HG03175 (cell line): ENCODE measurements at regions not wholly inside any gene's neighbourhood (a gene's known extent, or its start where the extent isn't known, plus 50 kb on each side); places are given as distances from the start of the nearest gene placed in this dataset.

Experiments
- ATAC-seq: cut with Tn5 transposase; IDR thresholded peaks from one replicate; pipeline ENCODE4 v1.9.1; 2021; ENCODE audit warnings: mild to moderate bottlenecking, moderate library complexity; ENCODE audit not compliant: unreplicated experiment

DNA sequence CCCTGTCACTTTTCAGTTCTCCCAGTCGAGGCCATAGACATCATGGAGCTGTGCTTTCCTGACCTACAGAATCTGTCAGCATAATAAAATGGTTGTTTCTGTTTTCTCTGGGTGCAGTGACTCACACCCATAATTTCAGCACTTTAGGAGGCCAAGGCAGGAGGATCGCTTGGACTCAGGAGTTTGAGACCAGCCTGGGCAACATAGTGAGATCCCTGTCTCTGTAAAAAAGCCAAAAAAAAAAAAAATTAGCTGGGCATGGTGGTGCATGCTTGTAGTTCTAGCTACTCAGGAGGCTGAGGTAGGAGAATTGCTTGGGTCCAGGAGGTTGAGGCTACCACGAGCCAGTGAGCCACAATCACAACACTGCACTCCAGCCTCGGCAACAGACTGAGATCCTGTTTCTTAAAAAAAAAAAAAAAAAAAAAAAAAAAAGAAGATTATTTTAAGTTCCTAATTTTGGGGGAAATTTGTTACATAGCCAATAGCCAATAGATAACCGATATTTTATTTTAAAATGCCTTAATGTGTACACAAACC lies 196.2 kb downstream of the ADSS2 start:
- ATAC-seq: no peak

DNA sequence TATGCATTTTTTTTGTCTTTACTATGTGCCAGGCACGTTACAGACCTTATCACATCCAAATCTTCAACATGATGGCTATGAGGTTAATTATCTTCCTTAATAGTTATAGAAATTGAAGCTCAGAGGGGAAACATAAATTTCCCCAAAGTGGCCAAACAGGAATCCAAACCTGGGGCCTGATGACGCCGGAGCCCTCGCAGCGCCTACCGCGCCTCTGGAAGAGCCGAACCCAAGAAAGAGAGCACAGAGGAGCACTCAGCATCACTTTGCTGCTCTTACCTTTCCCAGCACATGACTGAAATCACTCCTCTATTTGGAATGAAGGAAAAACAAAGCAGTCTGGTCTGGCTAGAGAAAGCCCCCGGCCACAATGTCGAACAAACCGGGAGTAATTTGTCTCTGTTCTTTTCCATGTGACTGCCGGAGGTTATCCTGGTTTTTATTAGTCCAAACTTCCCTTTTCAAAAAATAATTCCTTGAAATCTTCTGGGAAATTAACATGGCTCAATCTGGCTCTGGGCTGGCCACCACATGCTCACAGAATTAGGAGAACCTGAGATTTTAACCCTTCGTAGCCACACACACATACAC lies 195.5 kb downstream of the ADSS2 start:
- no peak for ATAC-seq

DNA sequence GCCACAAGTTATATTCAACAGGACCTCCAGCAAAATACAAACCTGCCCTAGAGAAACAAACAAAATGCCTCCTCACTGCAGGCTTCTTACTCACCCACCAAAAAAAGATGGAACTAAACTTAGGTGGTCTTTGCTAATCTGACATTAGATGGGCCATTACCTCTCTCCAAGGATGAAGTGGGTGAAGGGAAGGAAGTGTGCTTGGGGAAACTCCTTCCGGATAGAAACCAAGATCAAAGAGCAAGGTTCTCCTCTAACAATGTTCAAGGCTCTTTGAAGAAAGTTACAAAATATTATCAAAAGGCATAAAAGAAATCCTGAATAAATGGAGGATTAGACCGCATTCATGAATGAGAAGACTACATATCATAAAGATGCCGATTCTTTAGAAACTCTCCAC lies 187.5 kb downstream of the ADSS2 start:
- no peak for ATAC-seq

DNA sequence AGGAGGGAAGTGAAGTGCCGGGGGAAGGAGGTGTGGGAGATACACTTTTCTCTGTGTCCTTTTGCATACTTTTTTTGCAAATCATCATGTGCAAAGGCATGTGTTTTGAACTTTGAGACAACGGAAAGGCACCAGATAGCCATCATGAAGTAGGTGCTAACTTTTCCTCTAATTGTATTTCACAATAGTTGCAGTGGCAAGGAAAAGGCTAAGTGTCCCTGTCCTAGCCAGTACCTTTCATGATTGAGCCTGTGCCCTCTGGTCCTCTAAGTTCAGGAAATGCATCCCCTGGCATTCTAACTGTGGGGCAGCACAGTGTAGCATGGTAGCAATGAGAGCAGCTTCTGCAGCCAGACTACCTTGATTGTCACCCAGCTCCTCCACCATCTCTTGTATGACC lies 186.2 kb downstream of the ADSS2 start:
- no peak for ATAC-seq

DNA sequence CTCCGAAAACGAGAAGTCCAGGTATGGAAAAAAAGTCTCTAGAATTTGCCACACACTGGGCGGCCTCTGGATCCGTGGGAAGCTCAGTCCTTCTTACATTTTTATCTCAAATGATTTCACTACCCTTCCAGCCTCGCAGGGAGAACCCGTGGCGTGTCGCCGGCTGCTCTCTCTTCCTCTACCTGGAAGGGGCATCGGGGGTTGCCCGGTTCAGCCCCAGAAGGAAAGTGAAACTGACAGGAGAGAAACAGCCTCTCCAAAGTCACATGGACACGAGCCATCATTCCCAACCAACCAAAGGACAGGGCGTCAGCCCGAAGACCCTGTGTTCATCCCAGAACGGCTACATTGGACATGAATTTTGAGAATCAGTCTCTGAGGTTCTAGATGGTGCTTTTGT lies 182.5 kb downstream of the ADSS2 start:
- ATAC-seq: no peak

DNA sequence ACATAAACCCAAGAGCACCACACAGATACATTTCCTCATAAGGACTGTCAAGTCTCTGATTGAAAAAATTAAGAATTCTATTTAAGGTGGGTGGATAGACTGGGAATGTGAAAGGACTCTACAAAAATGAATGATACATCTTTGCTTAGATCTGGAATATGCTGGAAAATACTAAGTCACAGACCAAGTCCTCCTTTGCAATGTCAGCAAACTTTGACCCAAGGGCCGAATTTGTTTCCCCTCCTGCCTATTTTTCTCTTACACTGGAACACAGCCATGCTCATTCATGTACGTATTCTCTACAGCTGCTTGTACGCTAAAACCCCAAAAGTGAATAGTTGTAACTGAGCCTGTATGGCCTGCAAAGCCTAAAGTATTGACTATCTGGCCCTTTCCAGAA lies 180.7 kb downstream of the ADSS2 start:
- ATAC-seq: no peak

DNA sequence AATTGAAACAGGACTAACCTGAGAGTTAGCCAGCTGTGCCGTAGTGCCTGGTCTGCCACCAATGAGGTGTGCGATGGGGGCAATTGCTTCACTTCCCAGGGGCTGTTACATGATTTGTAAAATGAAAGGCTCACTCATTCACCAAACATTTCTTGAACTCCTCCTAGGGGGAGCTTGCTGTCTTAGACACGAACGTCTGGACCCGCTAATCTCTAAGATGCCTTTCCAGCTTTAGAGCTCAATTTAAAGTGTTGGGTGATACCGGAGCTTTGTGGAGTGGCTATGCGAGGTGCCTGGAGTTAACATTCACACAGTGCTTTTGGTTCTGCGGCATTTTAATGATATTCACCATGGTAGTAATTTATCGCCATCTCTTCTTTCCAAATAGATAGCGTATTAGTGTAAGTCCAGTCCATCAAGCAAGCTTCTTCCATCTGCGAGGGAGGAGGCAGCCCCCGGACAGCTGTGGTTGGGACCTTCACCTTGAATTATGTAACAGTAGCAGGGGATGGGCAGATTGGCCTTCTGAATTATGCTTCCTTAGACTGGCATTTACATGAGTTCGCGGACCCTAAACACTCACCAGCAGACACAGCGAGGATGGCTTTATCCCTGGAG lies 179.9 kb downstream of the ADSS2 start:
- no peak for ATAC-seq

DNA sequence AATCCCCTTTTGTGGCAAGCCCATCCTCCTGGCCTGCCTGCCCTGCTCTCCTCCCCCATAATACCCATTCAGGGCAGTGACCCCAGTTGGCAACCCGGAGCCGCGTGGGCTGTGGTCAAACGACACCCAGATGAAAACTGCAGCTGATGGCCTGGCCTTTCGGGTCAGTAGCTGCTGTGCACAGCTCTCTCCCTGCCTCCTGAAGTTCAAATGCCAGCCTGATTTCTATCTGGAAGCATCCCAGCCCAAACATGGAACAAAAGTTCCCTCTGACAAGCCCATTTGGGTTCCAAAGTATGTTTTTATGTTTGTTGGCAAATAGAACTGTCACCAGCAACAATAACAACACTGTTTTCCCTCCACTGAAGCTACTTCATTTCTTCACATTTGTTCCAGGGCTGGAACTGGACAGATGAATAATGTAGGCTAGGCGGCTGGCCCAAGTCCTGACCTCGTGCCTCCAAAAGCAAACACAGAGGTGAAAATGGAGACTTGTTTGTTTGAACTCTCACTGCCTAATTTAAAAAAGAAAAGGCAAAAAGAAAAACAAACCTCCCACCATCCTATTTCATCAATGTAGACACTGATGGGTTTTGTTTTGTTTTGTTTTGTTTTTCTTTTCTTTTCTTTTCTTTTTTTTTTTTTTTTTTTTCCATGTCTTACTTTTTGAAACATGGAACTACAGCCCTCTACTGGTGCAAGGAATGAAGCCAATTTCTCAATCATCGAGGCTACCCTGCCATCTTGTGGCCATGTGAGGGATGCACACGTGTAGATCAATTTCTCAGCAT lies 179.0 kb downstream of the ADSS2 start:
- ATAC-seq: peak; percentile 89

DNA sequence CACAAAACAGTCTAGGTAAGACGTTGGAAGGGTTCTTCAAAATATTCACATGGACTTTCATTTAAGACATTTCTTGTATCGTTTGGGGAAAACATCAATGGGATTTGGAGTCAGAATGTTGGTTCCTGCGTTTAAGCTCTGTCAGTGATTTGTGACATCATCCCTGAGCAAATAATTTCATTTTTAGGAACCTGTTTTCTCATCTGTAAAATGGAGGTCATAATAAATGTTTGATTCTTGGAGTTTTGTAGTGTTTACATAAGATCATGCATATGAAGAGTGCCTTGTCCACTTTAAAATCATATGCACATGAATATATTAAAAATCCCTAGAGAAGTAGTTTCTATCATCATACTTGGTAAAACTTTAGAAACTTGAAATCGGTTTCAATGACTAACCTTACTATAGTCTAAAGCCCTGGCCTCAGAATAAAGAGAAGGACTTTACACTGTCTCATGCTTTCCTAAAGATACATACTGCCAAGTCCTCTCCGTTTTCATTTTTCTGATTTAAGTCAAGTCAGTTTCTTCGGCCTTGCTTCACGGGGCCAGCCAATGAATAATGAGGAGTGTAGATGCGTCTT lies 178.4 kb downstream of the ADSS2 start:
- ATAC-seq: no peak

DNA sequence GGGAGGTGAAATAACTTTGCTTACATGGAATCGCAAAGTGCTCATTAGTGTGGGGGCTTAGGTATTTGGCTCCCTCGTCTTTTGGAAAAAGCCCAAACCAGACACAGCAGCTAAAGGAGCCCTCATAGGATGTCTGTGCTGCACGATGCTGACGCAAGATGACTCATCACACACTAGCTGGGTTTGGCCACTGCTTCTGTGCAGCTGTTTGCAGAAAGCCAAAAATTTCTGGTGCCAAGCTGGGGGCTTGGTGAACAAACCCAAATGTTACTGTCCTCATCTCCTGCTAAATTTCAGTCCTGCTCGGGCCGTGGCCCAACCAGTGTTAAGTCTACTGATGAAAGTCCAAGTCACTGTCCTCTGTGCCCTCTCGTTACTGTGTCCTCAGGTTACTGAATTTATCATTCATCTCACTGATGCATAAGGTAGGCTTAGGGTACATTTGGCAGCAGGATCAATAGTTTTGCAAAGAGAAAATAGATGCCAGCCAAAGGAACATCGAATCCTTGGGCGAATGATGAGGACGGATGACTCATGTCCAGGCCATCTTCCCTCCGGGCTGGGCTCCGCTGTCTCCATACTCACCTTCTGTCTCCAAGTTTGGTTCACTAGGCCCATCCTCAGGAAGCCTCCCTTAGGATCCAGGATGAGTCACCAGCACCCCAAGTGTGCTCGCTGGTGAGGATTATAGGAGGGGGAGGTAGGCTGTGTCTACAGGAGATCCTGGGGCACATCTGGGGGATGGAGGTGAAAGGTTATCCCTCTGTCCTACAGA lies 177.7 kb downstream of the ADSS2 start:
- no peak for ATAC-seq

DNA sequence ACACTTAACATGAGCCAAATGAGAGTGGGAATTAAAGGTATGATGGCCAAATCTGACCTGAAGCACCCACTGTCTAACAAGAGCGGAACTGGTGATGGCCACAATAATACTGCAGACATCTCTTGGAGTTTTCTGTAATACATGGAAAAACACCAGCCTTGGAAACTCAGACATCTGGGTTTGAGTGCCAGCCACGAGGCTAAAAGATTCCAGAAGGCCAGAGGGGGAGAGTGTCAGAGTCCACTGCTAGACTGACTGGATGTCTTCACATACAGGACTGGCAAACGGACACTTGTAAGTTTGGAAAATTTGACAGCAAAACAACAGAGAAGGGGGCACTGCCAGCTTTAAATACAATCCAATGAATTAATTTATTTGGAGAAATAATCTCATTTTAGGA lies 175.1 kb downstream of the ADSS2 start:
- ATAC-seq: no peak

DNA sequence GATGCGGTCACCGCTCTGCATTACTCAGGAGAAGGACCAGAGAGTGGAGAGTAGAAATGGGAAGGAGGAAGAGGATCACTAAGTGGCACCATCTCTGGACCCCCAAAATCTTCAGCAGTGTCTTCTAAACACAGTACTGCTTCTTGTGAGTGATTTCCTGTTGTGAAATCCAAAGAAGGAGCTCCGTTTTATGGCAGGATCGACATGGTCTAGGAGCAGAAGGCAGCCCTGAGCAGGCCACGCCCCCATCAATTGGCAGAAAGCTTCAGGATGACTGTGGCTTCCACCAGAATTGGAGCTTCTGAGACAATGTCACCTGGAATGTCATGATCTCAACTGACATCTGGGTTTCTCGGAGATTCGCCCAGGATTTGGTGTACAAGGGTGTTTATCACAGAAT lies 171.5 kb downstream of the ADSS2 start:
- no peak for ATAC-seq

DNA sequence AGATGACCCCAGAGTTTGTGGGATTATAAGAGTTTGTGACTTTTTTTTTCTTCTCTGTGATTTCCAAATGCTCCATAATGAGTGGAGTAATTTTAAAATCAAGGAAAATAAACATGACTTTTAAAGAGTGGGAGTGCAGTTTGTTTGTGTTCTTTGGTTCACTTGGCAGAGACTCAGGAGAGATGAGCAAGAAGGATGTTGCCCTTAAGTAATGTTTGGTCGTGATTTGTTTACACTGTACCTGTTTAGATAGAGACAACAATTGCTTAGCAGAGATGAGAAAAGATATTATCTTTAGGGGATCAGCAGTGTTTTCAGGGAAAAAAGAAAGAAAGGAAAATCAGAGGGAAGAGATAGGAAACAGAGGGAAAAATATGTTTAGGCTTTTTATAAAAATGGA lies 170.8 kb downstream of the ADSS2 start:
- no peak for ATAC-seq

DNA sequence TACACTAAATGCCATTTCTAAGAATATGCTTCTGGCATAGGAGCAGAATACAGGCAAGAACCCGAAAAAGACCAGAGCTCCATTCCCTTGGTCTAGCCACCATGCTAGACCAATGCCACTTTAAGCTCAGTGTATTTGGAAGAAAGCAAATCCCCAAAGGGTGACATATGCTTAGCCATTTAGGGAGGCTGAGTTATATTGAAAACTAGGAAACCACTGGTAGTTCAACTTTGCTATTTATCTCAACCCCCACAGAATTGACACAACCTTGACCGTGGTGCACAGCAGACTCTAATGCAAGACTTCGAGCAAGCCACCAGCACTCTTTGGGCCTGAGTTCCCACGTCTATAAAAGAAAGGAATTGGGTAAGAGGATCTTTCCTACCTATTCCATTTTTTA lies 167.9 kb downstream of the ADSS2 start:
- ATAC-seq: no peak

DNA sequence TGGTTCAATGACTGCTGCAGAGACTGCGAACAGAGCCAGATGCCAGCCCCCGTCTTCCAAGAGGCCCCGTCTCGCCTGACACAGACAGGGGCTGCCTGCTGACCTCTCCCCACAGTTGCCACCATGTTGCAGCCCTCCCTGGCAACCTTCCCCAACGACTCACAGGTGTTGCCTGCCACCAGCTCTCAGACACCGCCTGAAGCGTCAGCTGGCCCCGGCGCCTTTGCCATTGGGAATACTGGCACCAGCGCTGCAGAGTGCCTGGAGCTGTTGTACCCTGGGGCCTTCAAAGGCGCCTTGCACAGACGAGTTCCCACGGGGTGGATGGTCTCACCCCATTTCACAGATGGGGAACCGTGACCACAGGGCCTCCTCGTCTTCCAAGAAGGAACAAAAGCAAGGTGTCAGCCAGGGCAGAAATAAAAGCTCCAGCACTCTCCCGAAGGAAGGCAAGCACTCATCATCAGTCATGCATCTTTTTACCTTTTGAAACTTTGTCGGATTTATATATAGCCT lies 167.0 kb downstream of the ADSS2 start:
- ATAC-seq: no peak

DNA sequence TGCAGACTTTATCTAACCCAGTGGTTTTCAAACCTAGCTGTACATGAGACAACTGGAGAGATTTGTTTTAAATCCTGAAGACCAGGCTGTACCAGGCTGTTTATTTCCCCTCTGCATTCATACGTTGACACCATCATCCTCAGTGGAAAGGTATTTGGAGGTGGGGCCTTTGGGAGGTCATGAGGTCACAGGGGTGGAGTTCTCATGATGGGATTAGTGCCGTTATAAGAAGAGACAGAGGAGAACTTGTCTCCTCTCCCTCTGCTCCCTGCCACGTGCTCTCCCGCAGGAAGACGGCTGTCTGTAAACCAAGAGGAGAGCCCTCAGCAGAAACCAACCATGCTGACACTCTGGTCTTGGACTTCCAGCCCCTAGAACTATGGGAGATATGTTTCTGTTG lies 165.4 kb downstream of the ADSS2 start:
- ATAC-seq: no peak

DNA sequence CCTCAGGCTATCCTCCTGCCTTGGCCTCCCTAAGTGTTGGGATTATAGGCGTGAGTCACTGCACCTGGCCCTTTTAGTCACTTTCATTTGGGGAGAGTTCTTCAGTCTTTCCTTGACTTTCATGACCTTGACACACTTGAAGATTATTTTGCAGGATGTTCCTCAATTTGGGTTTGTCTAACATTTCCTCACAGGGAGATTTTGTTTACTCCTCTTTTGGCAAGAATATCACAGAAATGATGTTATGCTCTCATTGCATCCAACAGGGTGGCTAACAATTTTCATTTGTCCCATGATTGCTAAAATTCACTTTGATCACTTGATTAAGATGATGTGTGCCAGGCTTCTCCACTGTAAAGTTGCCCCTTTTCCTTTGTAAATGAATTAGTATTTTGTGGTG lies 164.0 kb downstream of the ADSS2 start:
- no peak for ATAC-seq

DNA sequence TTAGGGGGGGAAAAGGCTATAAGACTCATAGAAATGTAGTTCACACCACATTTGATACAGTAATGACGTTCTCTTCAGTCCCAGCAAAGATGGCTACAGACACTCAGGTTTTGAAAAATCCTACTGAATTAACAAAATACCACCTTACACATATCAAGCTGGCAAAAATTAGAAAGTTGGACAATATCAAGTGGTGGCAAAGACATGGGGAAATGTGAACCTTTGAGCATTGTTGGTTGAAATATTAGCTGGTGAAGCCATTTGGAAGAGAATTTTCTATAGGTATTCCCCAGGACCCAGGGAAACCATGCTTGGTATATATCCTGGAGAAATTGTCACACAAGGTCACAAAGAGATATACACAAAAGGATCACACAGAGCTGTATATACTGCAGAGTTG lies 163.0 kb downstream of the ADSS2 start:
- no peak for ATAC-seq

DNA sequence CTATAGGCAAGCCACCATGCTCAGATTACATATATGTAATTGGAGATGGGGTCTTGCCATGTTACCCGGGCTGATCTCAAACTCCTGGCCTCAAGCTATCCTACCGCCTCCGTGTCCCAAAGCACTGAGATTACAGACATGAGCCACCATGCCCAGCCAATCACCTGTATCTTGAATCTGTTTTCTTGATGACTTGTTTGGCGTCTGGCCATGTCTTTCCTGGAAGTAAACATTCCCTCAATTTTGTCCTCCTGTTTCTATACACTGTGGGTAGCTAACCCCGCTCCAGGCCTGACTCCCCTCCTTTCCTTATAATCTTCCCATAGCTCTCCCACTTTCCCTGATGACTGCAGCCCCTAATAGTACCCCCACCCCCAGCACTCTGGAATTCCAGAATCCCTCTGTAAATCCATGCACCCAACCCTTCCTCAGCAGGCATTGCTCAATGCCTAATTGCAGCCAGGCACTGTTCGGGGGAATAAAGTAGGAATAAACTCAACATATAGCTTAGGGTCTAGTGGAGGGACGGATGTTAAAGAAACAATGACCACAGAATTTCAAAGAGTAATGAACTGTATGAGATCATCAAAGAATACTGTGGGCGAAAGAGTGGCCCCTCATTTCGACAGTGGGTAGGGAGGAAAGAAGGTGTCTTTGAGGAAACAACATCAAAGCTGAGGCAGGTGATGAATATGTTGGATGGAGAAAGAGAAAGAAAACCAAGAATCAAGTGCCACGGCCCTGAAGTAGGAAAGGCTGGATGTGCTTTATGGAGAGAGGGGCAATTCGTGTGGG lies 161.5 kb downstream of the ADSS2 start:
- no peak for ATAC-seq
